ENCODE measurements at regions not wholly inside any gene's neighbourhood (a gene's known extent, or its start where the extent isn't known, plus 50 kb on each side); places are given as distances from the start of the nearest gene placed in this dataset.
A peak's percentile ranks its signal among the peaks of the same experiment; 100 is the strongest.
"Not testable (repeated sequence)": the region's sequence is repeated elsewhere in the genome, so short reads cannot be mapped to it uniquely, and the experiment has no call there.

- Histone ChIP-seq H3K14ac (ENCODE audit: low read length in 2 of 2) (no peak overlapping the region), H3K27me3 (ENCODE audit: control insufficient read depth in 1 of 2, insufficient read depth in 1 of 2, low read length in 2 of 2) (no peaks in the 10 kb centered on the region), H2BK12ac (ENCODE audit: low read length in 2 of 2) (no peak overlapping the region), H4K8ac (ENCODE audit: low read length) (no peak overlapping the region), H2AK5ac (ENCODE audit: low read length, severe bottlenecking) (no peak overlapping the region), H3K18ac (ENCODE audit: low read depth in 1 of 2, low read length in 2 of 2) (no peak overlapping the region), H2BK5ac (ENCODE audit: low read depth, low read length, poor library complexity, severe bottlenecking) (no peak overlapping the region), H3K36me3 (ENCODE audit: control insufficient read depth in 1 of 2, insufficient read depth in 2 of 2, low read depth in 1 of 2, low read length in 2 of 2) (no peaks in the 10 kb centered on the region), H4K91ac (ENCODE audit: low read length) (no peak overlapping the region), H3K23ac (ENCODE audit: low read length in 2 of 2) (no peak overlapping the region), H3K4me1 (ENCODE audit: control insufficient read depth, insufficient read depth, low read depth, low read length) (no peaks in the 10 kb centered on the region), H3K4me3 (ENCODE audit: insufficient read depth in 1 of 2, low read depth in 1 of 2, low read length in 2 of 2) (no peak overlapping the region), H2AFZ (ENCODE audit: low read depth, low read length) (no peak overlapping the region), H3K4ac (ENCODE audit: low read depth in 1 of 2, low read length in 2 of 2) (no peak overlapping the region), H2BK120ac (ENCODE audit: low read depth, low read length) (no peak overlapping the region), H3K27ac (ENCODE audit: low read length, poor library complexity, severe bottlenecking) (no peak overlapping the region), H2BK15ac (ENCODE audit: low read depth, poor library complexity, severe bottlenecking) (no peak overlapping the region), H3K79me1 (replicated peaks; ENCODE audit: low read length, poor library complexity, severe bottlenecking) (no peaks in the 10 kb centered on the region), H3K4me2 (ENCODE audit: low read length, poor library complexity, severe bottlenecking) (no peak overlapping the region), H3K9me3 (ENCODE audit: control insufficient read depth, low read length) (no peaks in the 10 kb centered on the region), H3K9ac (ENCODE audit: low read length) (no peak overlapping the region)
- DNase-seq = peak; percentile 12
- WGBS = 80% methylated on average over 1 of the region's 2 CpGs
These were observed 617.8 kb upstream of the AMELY start for GRCh38 chrY:7529396-7529795.

GRCh38 chrY:7527568-7527967 lies 616.0 kb upstream of the AMELY start:
- not testable (repeated sequence) for H3K9ac ChIP-seq (ENCODE audit: low read length); H3K4ac ChIP-seq (ENCODE audit: low read depth in 1 of 2, low read length in 2 of 2); H3K27ac ChIP-seq (ENCODE audit: low read length, poor library complexity, severe bottlenecking); H2BK15ac ChIP-seq (ENCODE audit: low read depth, poor library complexity, severe bottlenecking); H3K4me2 ChIP-seq (ENCODE audit: low read length, poor library complexity, severe bottlenecking); H3K36me3 ChIP-seq (ENCODE audit: control insufficient read depth in 1 of 2, insufficient read depth in 2 of 2, low read depth in 1 of 2, low read length in 2 of 2); H2BK120ac ChIP-seq (ENCODE audit: low read depth, low read length); H2AK5ac ChIP-seq (ENCODE audit: low read length, severe bottlenecking); H4K8ac ChIP-seq (ENCODE audit: low read length); H3K18ac ChIP-seq (ENCODE audit: low read depth in 1 of 2, low read length in 2 of 2); H3K23ac ChIP-seq (ENCODE audit: low read length in 2 of 2); H2BK12ac ChIP-seq (ENCODE audit: low read length in 2 of 2); H3K14ac ChIP-seq (ENCODE audit: low read length in 2 of 2); H3K27me3 ChIP-seq (ENCODE audit: control insufficient read depth in 1 of 2, insufficient read depth in 1 of 2, low read length in 2 of 2); H3K4me3 ChIP-seq (ENCODE audit: insufficient read depth in 1 of 2, low read depth in 1 of 2, low read length in 2 of 2); H2BK5ac ChIP-seq (ENCODE audit: low read depth, low read length, poor library complexity, severe bottlenecking); H3K79me1 ChIP-seq (replicated peaks; ENCODE audit: low read length, poor library complexity, severe bottlenecking); H3K4me1 ChIP-seq (ENCODE audit: control insufficient read depth, insufficient read depth, low read depth, low read length); H2AFZ ChIP-seq (ENCODE audit: low read depth, low read length); H3K9me3 ChIP-seq (ENCODE audit: control insufficient read depth, low read length); H4K91ac ChIP-seq (ENCODE audit: low read length)
- no CpG with 5 or more reads among the region's 4 CpGs for WGBS
- peak; percentile 6 for DNase-seq

- H4K91ac ChIP-seq (ENCODE audit: low read length) = no peak overlapping the region
- WGBS = no CpG with 5 or more reads among the region's 1 CpG
These were observed 606.8 kb upstream of the AMELY start for GRCh38 chrY:7518387-7518786.

GRCh38 chrY:7516268-7516667 lies 604.7 kb upstream of the AMELY start:
- H3K14ac ChIP-seq (ENCODE audit: low read length in 2 of 2) = no peak overlapping the region
- no peak for DNase-seq
- H3K4me3 ChIP-seq (ENCODE audit: insufficient read depth in 1 of 2, low read depth in 1 of 2, low read length in 2 of 2) = no peak overlapping the region
- no peak overlapping the region for H2BK12ac ChIP-seq (ENCODE audit: low read length in 2 of 2)
- no peak overlapping the region for H3K4me2 ChIP-seq (ENCODE audit: low read length, poor library complexity, severe bottlenecking)
- H2BK120ac ChIP-seq (ENCODE audit: low read depth, low read length) = no peak overlapping the region
- H3K27me3 ChIP-seq (ENCODE audit: control insufficient read depth in 1 of 2, insufficient read depth in 1 of 2, low read length in 2 of 2) = no peaks in the 10 kb centered on the region
- H3K36me3 ChIP-seq (ENCODE audit: control insufficient read depth in 1 of 2, insufficient read depth in 2 of 2, low read depth in 1 of 2, low read length in 2 of 2) = no peaks in the 10 kb centered on the region
- no peaks in the 10 kb centered on the region for H3K79me1 ChIP-seq (replicated peaks; ENCODE audit: low read length, poor library complexity, severe bottlenecking)
- no peak overlapping the region for H3K18ac ChIP-seq (ENCODE audit: low read depth in 1 of 2, low read length in 2 of 2)
- no peak overlapping the region for H2BK15ac ChIP-seq (ENCODE audit: low read depth, poor library complexity, severe bottlenecking)
- no peak overlapping the region for H4K91ac ChIP-seq (ENCODE audit: low read length)
- WGBS = 49% methylated on average over 2 of the region's 3 CpGs
- no peak overlapping the region for H3K27ac ChIP-seq (ENCODE audit: low read length, poor library complexity, severe bottlenecking)
- H3K4ac ChIP-seq (ENCODE audit: low read depth in 1 of 2, low read length in 2 of 2) = no peak overlapping the region
- no peak overlapping the region for H2AFZ ChIP-seq (ENCODE audit: low read depth, low read length)
- no peak overlapping the region for H2AK5ac ChIP-seq (ENCODE audit: low read length, severe bottlenecking)
- H2BK5ac ChIP-seq (ENCODE audit: low read depth, low read length, poor library complexity, severe bottlenecking) = no peak overlapping the region
- H3K9me3 ChIP-seq (ENCODE audit: control insufficient read depth, low read length) = no peaks in the 10 kb centered on the region
- no peak overlapping the region for H3K9ac ChIP-seq (ENCODE audit: low read length)
- no peaks in the 10 kb centered on the region for H3K4me1 ChIP-seq (ENCODE audit: control insufficient read depth, insufficient read depth, low read depth, low read length)
- no peak overlapping the region for H4K8ac ChIP-seq (ENCODE audit: low read length)
- H3K23ac ChIP-seq (ENCODE audit: low read length in 2 of 2) = no peak overlapping the region

More at GRCh38 chrY:7518387-7518786, 606.8 kb upstream of the AMELY start:
- Histone ChIP-seq H2BK5ac (ENCODE audit: low read depth, low read length, poor library complexity, severe bottlenecking) (no peak overlapping the region), H2BK12ac (ENCODE audit: low read length in 2 of 2) (no peak overlapping the region), H2AK5ac (ENCODE audit: low read length, severe bottlenecking) (no peak overlapping the region), H4K8ac (ENCODE audit: low read length) (no peak overlapping the region), H3K9ac (ENCODE audit: low read length) (no peak overlapping the region), H3K4ac (ENCODE audit: low read depth in 1 of 2, low read length in 2 of 2) (no peak overlapping the region), H3K18ac (ENCODE audit: low read depth in 1 of 2, low read length in 2 of 2) (no peak overlapping the region), H2AFZ (ENCODE audit: low read depth, low read length) (no peak overlapping the region), H2BK15ac (ENCODE audit: low read depth, poor library complexity, severe bottlenecking) (no peak overlapping the region), H3K79me1 (replicated peaks; ENCODE audit: low read length, poor library complexity, severe bottlenecking) (no peaks in the 10 kb centered on the region), H3K14ac (ENCODE audit: low read length in 2 of 2) (no peak overlapping the region), H3K9me3 (ENCODE audit: control insufficient read depth, low read length) (no peaks in the 10 kb centered on the region), H3K4me1 (ENCODE audit: control insufficient read depth, insufficient read depth, low read depth, low read length) (no peaks in the 10 kb centered on the region), H3K23ac (ENCODE audit: low read length in 2 of 2) (no peak overlapping the region), H3K27me3 (ENCODE audit: control insufficient read depth in 1 of 2, insufficient read depth in 1 of 2, low read length in 2 of 2) (no peaks in the 10 kb centered on the region), H3K4me3 (ENCODE audit: insufficient read depth in 1 of 2, low read depth in 1 of 2, low read length in 2 of 2) (no peak overlapping the region), H3K36me3 (ENCODE audit: control insufficient read depth in 1 of 2, insufficient read depth in 2 of 2, low read depth in 1 of 2, low read length in 2 of 2) (no peaks in the 10 kb centered on the region), H3K27ac (ENCODE audit: low read length, poor library complexity, severe bottlenecking) (no peak overlapping the region), H2BK120ac (ENCODE audit: low read depth, low read length) (no peak overlapping the region), H3K4me2 (ENCODE audit: low read length, poor library complexity, severe bottlenecking) (no peak overlapping the region)
- no peak for DNase-seq
